Prostate gland (tissue), 2 donors: ENCODE measurements at regions not wholly inside any gene's neighbourhood (a gene's known extent, or its start where the extent isn't known, plus 50 kb on each side); places are given as distances from the start of the nearest gene placed in this dataset.

Experiments
- DNase-seq: peaks from one replicate; pipeline ENCODE4 v3.0.0-alpha.2; 2019; ENCODE audit warnings: low spot score
- H3K27ac ChIP-seq, 2 donors: fragments of 200-600 bp; sonication (generic); 2 replicates each; pipeline ENCODE4 v1.5.1; 2017 to 2019
- H3K27me3 ChIP-seq: fragments of 200-600 bp; sonication (generic); replicated peaks from 2 replicates; pipeline ENCODE4 v1.5.1; 2019; ENCODE audit not compliant: insufficient read depth
- H3K36me3 ChIP-seq, 2 donors: fragments of 200-600 bp; sonication (generic); 1 replicate in 1 of 2; 2 replicates in 1 of 2; pipeline versions ENCODE4 v1.5.1 to v1.8.1; 2017 to 2019
- H3K4me1 ChIP-seq: fragments of 200-600 bp; sonication (generic); replicated peaks from 2 replicates; pipeline ENCODE4 v1.5.1; 2019
- H3K4me3 ChIP-seq, 2 donors: fragments of 200-600 bp; sonication (generic); 2 replicates each; pipeline ENCODE4 v1.5.1; 2017 to 2019
- H3K9me3 ChIP-seq: fragments of 200-600 bp; sonication (generic); 2 replicates; pipeline ENCODE4 v1.5.1; 2017
- CTCF ChIP-seq, 4 experiments: fragments of 200-600 bp in 2 of 4; fragments of 450-650 bp in 2 of 4; sonication (generic) in 2 of 4; IDR thresholded peaks; 1 replicate in 3 of 4; 2 replicates in 1 of 4; pipeline ENCODE4 v1.5.1; 2016 to 2019; ENCODE audit warnings: antibody characterized with exemption in 4 of 4, mild to moderate bottlenecking in 2 of 4, moderate library complexity in 2 of 4
- POLR2A ChIP-seq: fragments of 450-650 bp; IDR thresholded peaks from one replicate; pipeline ENCODE4 v1.6.1; 2016; ENCODE audit warnings: antibody characterized with exemption, mild to moderate bottlenecking
- POLR2AphosphoS5 ChIP-seq: sonication (generic); formaldehyde crosslinking; IDR thresholded peaks from one replicate; pipeline ENCODE4 v1.6.1; 2017; ENCODE audit warnings: antibody characterized with exemption
- WGBS: methylation state at CpG from one replicate; pipeline ENCODE4 v1.1.5; 2018; 5-methylcytosine and 5-hydroxymethylcytosine counted together
- intact Hi-C: fragments of 100-400 bp; cut with DNase I; formaldehyde crosslinking; loops from one replicate; pipeline ENCODE4 v1.14.2; 2022

DNA sequence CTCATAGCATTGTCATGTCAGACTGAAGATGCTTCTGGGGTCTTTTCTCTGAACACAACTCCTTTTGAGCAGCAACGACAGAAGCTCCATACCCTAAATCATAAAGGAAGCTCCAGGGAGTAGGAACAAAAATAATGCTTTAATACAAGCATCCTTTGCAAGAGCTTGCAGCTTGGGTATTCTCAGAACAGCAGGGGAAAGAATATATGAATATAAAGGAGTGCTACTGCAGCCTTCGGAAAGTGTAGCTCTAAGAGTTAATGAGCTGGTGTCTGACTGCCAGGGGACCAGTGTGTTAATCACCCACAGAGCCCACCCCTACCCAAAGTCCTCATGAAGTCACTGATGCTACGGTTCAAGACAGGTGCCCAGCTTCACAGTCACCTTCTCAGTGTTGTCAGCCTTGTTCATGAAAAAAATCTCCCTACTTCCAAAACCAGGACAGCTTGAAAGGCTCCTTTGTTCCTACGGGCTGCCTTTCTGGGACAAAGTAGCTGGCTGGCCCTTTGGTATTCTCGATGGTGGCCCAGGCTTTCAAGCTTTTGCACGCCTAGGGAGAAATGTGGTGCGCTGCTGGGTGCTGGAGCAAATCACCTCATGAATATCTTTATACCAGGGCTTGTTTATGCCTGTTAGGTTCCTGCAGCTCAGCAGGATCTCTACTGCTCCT lies 259.7 kb downstream of the CMPK2 start:
- no peak for DNase-seq
- 48% methylated on average over 7 of the region's 7 CpGs for WGBS
- H3K4me1 ChIP-seq = no peaks in the 10 kb centered on the region
- no peak overlapping the region for H3K27ac ChIP-seq
- TF ChIP-seq CTCF (IDR thresholded peaks at IDR 0.05) (no peak), POLR2AphosphoS5 (no peak), POLR2A (no peak)
- intact Hi-C loops = no loop called here
- no peak overlapping the region for H3K4me3 ChIP-seq
- no peaks in the 10 kb centered on the region for H3K9me3 ChIP-seq
- H3K36me3 ChIP-seq = no peaks in the 10 kb centered on the region
- no peaks in the 10 kb centered on the region for H3K27me3 ChIP-seq

DNA sequence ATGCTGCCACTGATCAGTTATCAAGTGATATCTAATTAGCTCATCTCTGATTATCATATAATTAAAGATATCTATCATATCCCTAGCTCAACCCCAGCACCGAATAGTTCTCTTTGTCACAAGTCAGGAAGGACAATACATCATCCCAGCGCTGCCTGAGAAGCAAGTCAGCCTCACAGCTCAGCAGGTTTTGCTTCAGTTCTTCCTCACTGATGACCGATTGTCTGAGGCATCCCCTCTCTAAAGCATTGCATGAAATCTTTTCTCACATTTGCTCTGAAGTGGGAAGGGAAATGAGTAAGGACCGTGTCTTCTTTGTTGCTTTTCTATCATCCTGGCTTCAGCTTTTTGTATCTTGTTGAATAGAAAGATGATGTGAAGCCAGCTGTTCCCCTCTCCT lies 247.9 kb downstream of the CMPK2 start:
- TF ChIP-seq POLR2AphosphoS5 (no peak), POLR2A (no peak), CTCF (IDR thresholded peaks at IDR 0.05) (no peak)
- intact Hi-C loops = no loop called here
- WGBS = 72% methylated on average over 4 of the region's 4 CpGs
- H3K27ac ChIP-seq = no peak overlapping the region
- peaks cover 3% of the 10 kb centered on the region for H3K27me3 ChIP-seq
- no peak overlapping the region for H3K4me3 ChIP-seq
- H3K36me3 ChIP-seq = no peaks in the 10 kb centered on the region
- no peaks in the 10 kb centered on the region for H3K9me3 ChIP-seq
- no peak for DNase-seq
- no peaks in the 10 kb centered on the region for H3K4me1 ChIP-seq

DNA sequence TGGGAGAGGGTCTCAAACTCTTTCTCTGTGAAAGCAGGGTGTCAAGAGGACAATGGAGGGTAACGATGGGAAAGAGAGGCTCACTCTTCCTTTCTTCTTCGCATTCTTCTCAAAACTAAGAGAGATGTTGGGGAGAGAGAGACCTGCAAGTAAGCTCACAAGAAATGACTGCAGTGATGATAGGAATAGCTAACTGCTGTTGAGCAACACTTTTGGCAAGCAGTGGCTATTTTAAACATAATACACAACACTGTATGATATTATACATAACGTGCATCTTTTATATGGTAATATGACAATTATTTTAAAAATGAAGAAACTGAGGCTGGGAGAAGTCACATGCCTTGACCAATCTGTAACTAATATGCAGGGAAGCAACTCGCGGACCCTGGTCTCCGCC lies 247.5 kb downstream of the CMPK2 start:
- 87% methylated on average over 6 of the region's 6 CpGs for WGBS
- no peak for DNase-seq
- intact Hi-C loops = no loop called here
- Histone ChIP-seq H3K4me3 (no peak overlapping the region), H3K36me3 (no peaks in the 10 kb centered on the region), H3K27me3 (peaks cover 3% of the 10 kb centered on the region), H3K4me1 (no peaks in the 10 kb centered on the region), H3K9me3 (no peaks in the 10 kb centered on the region), H3K27ac (no peak overlapping the region)
- TF ChIP-seq POLR2A (no peak), POLR2AphosphoS5 (no peak), CTCF (IDR thresholded peaks at IDR 0.05) (no peak)

DNA sequence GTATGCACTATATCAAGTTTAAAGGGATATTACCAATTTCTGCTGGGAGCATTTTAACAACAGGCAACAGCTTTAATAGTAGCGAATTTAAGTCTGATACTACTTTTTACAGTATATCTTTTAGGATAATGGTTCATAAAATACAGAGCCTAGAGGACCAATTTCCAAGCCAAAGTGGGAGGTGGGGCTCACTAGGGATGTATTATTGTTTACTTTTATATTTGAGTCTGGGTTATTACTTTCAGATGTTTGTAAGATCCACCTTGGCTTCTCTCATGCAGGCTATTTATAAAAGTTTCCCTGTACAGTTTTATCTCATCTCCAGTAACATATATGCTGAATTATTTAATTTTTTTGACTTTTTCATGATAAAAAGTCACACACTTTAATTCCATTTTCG lies 242.0 kb downstream of the CMPK2 start:
- peaks cover 3% of the 10 kb centered on the region for H3K27me3 ChIP-seq
- WGBS = 90% methylated on average over 2 of the region's 2 CpGs
- H3K9me3 ChIP-seq = no peaks in the 10 kb centered on the region
- no peak for DNase-seq
- H3K36me3 ChIP-seq = no peaks in the 10 kb centered on the region
- TF ChIP-seq POLR2A (no peak), POLR2AphosphoS5 (no peak), CTCF (IDR thresholded peaks at IDR 0.05) (no peak)
- intact Hi-C loops = no loop called here
- H3K27ac ChIP-seq = no peak overlapping the region
- no peaks in the 10 kb centered on the region for H3K4me1 ChIP-seq
- H3K4me3 ChIP-seq = no peak overlapping the region

DNA sequence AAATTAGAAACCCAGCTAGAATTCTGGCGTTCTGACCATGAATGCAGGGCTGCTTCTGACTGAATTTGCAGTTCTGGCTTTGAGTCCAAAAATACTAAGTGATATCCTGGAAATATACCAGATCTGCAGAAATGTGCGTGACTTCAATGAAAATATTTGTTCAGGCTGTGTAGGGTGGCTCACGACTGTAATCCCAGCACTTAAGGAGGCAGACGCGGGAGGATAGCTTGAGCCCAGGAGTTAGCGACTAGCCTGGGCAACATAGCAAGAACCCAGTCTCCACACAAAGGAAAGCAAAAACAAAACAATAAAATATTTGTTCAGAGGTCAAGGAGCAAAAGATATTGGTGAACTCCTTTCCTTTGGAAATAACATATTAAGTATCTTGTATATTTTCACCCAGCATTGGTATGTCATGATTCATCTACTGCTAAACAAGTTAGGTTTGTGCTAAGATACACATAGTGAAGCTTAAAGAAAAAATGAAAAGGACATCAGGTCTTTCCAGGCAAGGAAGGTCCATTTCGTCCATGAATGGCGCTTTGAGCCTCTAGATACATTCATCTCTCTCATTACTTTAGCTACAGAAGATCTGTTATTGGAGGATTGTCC lies 239.2 kb downstream of the CMPK2 start:
- intact Hi-C loops = no loop called here
- H3K4me3 ChIP-seq = no peak overlapping the region
- WGBS = 42% methylated on average over 8 of the region's 8 CpGs
- no peaks in the 10 kb centered on the region for H3K36me3 ChIP-seq
- H3K9me3 ChIP-seq = no peaks in the 10 kb centered on the region
- TF ChIP-seq POLR2A (no peak), CTCF (IDR thresholded peaks at IDR 0.05) (no peak), POLR2AphosphoS5 (no peak)
- H3K27me3 ChIP-seq = no peaks in the 10 kb centered on the region
- no peak overlapping the region for H3K27ac ChIP-seq
- DNase-seq = no peak
- H3K4me1 ChIP-seq = no peaks in the 10 kb centered on the region
